GM18502 (cell line): ENCODE measurements at regions not wholly inside any gene's neighbourhood (a gene's known extent, or its start where the extent isn't known, plus 50 kb on each side); places are given as distances from the start of the nearest gene placed in this dataset.

Experiments
- ATAC-seq: cut with Tn5 transposase; IDR thresholded peaks from one replicate; pipeline ENCODE4 v1.9.1; 2021; ENCODE audit warnings: mild to moderate bottlenecking; ENCODE audit not compliant: unreplicated experiment, poor library complexity

- no peak for ATAC-seq
These were observed 98.3 kb upstream of the CAMK1G start for GRCh38 chr1:209485167-209485566.

GRCh38 chr1:209485751-209486150 lies 97.8 kb upstream of the CAMK1G start:
- ATAC-seq = no peak

DNA sequence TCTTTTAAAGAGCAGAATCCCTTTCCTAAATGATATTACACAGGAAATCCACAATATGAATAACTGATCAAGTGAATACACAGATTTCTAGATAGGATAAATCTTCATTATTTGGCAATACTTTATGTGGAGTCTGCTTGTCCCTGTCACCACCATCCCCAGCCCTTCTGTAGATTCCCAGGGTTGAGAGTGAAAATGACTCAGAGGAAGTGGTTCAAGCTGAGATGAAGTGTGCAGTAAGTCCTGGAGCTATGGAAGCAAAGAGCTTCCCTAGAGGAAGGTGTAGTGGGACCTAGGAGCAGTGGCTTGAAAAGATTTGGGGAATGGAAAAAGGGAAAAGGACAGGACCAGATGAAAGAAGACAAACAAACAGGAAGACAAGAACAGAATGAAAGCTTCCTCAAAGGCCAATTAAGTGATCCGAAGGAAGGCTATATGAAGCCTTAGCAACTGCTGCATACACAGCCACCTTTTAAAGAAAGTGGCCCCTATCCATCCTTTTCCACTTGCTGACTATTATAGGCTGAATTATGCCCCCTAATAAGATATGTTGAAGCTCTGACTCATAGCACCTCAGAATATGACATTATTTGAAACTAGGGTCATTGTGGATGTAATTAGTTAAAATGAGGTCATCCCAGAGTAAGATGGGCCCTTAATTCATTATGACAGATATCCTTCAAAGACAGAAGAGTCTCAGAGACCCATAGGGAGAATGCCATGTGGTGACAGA lies 96.5 kb upstream of the CAMK1G start:
- ATAC-seq = no peak

- no peak for ATAC-seq
These were observed 93.5 kb upstream of the CAMK1G start for GRCh38 chr1:209490013-209490412.

DNA sequence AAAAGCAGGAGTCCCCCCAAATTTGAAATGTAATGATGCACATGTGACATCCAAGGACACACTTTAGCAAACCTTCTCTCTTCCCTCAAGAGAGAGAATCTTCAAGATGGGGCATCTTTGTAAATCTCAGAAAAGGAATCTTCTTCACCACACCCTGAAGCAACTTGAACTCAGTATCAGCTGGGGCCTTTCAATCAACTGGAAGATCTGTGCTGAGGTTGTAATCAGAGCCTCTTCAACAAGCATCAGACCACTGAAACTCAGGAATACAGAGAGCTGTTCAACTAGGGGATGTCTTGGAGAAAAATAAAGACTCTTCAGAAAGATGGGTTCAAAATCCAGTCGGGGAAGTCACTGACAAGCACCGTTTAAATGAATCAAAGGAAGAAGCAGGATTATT lies 92.5 kb upstream of the CAMK1G start:
- ATAC-seq = no peak

- ATAC-seq = no peak
These were observed 92.0 kb upstream of the CAMK1G start for GRCh38 chr1:209491496-209491895.

DNA sequence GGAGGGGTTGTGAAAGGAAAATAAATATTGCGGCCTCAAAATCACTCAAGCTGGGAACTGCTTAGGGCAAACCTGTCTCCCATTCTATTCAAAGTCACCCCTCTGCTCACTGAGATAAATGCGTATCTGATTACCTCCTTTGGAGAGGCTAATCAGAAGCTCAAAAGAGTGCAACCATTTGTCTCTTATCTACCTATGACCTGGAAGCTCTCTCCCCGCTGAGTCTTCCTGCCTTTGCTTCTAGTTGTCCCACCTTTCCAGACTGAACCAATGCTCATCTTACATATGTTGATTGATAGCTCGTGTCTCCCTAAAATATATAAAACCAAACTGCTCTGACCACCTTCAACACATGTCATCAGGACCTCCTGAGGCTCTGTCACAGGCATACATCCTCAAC lies 91.6 kb upstream of the CAMK1G start:
- no peak for ATAC-seq

GRCh38 chr1:209493559-209493958 lies 90.0 kb upstream of the CAMK1G start:
- ATAC-seq = no peak

DNA sequence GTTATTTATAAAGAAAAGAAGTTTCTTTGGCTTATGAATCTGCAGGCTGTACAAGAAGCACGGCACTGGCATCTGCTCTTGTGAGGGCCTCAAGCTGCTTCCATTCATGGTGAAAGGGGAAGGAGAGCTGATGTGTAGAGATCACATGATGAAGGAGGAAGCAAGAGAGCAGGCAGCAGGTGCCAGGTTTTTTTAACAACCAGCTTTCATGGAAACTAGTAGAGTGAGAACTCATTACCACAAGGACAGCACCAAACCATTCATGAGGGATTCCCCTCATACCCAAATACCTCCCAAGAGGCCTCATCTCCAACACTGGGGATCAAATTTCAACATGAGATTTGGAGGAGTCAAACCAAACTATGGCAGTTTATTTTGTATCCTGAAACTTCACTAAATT lies 85.8 kb upstream of the CAMK1G start:
- ATAC-seq = no peak

DNA sequence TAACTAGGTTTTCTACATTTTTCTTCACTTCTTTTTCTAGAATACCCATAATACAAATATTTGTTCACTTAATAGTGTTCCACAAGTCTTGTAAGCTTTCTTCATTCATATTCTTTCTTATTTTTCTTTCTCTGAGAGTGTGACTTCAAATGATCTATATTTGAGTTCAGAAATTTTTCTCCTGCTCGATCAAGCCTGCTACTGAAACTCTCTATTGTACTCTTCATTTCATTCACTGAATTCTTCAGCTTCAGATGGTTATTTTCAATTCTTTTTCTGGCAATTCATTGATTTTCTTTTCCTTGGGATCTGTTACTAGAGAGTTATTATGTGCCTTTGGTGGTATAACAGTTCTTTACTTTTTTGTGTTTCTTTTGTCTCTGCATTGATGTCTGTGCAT lies 82.5 kb upstream of the CAMK1G start:
- ATAC-seq = no peak

DNA sequence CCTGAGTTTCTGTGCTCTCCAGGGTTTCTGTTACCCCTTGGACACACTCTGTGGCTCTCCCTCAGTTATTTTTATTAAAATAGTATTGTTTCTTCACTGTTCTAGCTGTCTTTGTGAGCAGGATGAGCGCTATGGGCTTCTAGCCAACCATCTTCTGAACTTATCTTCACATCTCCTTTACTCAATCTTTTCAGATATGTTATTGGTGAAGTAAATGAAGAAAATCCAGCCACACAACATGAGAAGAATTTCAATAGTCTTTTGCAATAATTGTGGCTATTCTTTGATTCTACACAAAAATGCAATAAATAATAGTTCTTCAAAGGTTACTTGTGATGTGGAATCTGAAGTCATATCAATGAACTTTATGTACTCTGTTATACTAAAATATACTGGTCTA lies 80.3 kb upstream of the CAMK1G start:
- no peak for ATAC-seq

GRCh38 chr1:209504571-209504970 lies 78.9 kb upstream of the CAMK1G start:
- no peak for ATAC-seq

DNA sequence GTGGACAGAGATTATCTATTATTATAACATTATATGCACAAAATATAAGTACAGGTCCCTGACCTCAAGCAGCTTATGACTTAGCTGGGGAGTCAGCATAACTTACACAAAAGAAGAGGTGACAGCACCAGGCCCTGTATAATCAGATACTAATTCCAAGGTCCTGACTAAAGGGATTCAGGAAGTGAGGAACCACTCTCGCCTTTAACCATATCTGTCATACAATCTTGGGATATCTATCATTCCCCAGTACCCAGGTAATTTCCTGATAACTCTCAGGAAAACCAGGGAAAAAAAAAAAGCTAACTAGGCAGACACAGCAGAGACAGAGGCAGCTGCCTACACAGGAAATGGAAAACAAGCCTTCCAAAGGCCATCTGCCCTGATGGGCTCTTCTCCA lies 78.5 kb upstream of the CAMK1G start:
- ATAC-seq = no peak

DNA sequence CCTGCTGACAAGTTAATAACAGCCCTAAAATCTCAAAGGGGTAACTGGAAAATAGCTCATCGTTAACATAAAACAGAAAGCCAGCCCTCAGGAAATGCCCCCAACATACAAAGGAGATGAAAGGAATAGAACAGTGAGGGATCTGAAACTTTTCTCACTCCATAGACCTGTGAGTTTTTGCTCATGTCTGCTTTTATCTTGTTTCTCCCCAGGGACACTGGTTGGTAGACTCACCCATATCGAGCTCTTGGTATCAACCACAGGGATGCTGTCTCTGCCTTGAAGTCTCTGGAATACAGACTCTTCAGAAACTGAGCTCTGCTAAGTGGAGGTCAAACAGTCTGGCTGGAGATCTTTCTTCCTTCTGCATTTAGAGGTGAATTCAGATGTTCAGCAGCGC lies 77.4 kb upstream of the CAMK1G start:
- no peak for ATAC-seq

GRCh38 chr1:209509039-209509438 lies 74.5 kb upstream of the CAMK1G start:
- no peak for ATAC-seq

GRCh38 chr1:209510063-209510462 lies 73.5 kb upstream of the CAMK1G start:
- no peak for ATAC-seq

- no peak for ATAC-seq
These were observed 72.3 kb upstream of the CAMK1G start for GRCh38 chr1:209511169-209511568.

DNA sequence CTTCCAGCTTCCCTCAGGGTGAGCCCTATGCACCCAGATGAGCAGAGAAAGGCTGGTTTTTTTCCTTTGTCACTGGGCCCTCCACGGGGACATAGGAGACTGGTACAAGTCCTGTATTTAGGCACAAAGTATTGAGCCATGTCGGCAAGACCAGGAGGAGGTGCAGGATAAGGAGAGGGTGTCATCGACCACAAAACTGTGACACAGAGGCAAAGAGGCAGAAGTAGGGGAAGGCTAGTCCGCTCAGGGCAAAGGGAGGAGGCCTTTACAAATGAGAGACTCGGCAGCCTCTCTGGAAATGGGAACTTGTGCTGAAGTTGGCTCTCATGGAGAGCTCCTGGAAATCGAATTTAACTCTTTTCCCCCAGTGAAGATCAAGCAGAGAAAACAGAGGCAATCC lies 70.7 kb upstream of the CAMK1G start:
- ATAC-seq = no peak

DNA sequence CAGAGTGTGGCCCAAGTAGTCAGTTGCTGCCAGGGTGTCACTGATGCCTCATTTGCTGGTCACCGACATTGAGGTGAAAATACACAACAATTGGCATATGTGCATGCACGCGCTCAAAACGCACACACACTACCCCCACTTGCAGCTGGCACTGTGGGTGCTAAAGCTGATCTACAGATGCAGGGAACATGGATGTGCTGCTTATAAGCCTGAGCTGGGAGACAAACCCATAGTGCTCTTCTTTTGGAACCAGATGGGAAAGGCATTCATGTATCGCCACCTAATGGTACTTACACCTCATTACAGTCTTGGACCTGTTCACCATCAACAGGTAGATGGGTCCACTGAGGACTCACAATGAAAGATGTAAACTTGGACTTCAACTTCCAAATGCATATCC lies 70.3 kb upstream of the CAMK1G start:
- ATAC-seq = no peak

- no peak for ATAC-seq
These were observed 66.5 kb upstream of the CAMK1G start for GRCh38 chr1:209516771-209517680.

DNA sequence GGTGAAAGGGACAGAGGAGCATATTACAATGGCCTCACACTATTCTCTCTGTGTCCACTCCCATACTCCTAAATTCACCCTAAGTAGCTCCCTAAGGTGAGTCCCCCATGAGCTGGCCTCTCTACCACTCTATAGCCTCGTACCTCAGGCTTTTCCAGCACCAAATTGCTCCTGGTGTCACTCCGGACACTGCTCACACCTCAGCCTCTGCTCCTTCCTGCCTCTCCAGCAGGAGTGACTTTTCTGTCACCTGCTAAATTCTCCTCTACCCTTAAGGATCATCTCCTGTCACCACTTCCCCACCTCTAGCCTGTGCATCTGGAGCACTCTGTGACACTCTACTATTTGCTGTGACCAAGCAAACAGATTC lies 65.8 kb upstream of the CAMK1G start:
- no peak for ATAC-seq

GRCh38 chr1:209519786-209520185 lies 63.7 kb upstream of the CAMK1G start:
- no peak for ATAC-seq
